Peyer's patch (tissue), 4 donors: ENCODE measurements at regions not wholly inside any gene's neighbourhood (a gene's known extent, or its start where the extent isn't known, plus 50 kb on each side); places are given as distances from the start of the nearest gene placed in this dataset.

Experiments
- DNase-seq, 3 donors: peaks; one replicate each; pipeline ENCODE4 v3.0.0-alpha.2; 2017 to 2019
- H3K27ac ChIP-seq, 4 donors: fragments of 200-600 bp; sonication (generic); one replicate each; pipeline ENCODE4 v1.5.1; 2016 to 2019
- H3K27me3 ChIP-seq, 2 donors: fragments of 200-600 bp; sonication (generic); one replicate each; pipeline ENCODE4 v1.5.1; 2019
- H3K36me3 ChIP-seq, 3 donors: fragments of 200-600 bp; sonication (generic); one replicate each; pipeline ENCODE4 v1.5.1; 2016 to 2019
- H3K4me1 ChIP-seq, 4 donors: fragments of 200-600 bp; sonication (generic); one replicate each; pipeline ENCODE4 v1.5.1; 2016 to 2019
- H3K4me3 ChIP-seq, 4 donors: fragments of 200-600 bp; sonication (generic); 1 replicate in 3 of 4; 2 replicates in 1 of 4; pipeline ENCODE4 v1.5.1; 2016 to 2019; ENCODE audit warnings: mild to moderate bottlenecking in 1 of 4
- H3K9me3 ChIP-seq, 4 donors: fragments of 200-600 bp; sonication (generic); one replicate each; pipeline ENCODE4 v1.5.1; 2016 to 2019; ENCODE audit warnings: mild to moderate bottlenecking in 1 of 4
- POLR2A ChIP-seq, 2 donors: fragments of 450-650 bp; IDR thresholded peaks; one replicate each; pipeline ENCODE4 v1.5.1; 2017; ENCODE audit warnings: antibody characterized with exemption in 2 of 2, mild to moderate bottlenecking in 2 of 2, moderate library complexity in 2 of 2
- TF ChIP-seq, protein P1 (sequence below), 6 experiments: fragments of 450-650 bp in 4 of 6; fragments of 200-600 bp in 2 of 6; sonication (generic) in 1 of 6; IDR thresholded peaks; one replicate each; pipeline ENCODE4 v1.5.1; 2017 to 2019; ENCODE audit warnings: antibody characterized with exemption in 6 of 6, mild to moderate bottlenecking in 3 of 6, moderate library complexity in 1 of 6

DNA sequence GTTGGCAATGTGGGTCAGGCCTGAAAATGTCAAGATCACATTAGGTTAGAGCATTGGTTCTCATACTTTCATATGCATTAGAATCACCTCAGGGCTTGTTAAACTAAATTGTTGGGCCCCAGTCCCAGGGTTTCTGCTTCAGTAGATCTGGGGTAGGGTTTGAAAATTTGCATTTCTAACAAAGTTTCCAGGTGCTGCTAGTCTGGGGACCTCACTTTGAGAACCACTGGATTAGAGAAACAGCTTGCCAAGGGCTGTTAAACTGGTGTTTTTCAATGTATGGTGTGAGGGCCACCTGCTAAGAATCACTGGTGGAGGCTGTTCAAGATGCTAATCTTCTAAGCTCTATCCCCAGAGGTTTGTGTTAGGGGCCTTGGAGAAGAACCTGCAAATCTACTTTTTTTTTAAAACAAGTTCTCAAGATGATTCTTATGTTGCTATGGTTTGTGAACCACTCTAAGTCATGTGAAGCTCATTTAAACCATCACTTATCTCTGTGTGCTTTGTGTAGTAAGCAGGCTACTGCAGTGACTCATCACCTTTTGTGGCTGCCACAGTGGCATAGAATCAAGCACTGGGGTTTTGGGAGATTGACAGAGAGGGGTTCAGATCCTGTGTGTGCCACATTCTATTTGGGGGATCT, 152.2 kb downstream of the S1PR1 start:
- peak in 1 of 3 donors; percentile 16 for DNase-seq

DNA sequence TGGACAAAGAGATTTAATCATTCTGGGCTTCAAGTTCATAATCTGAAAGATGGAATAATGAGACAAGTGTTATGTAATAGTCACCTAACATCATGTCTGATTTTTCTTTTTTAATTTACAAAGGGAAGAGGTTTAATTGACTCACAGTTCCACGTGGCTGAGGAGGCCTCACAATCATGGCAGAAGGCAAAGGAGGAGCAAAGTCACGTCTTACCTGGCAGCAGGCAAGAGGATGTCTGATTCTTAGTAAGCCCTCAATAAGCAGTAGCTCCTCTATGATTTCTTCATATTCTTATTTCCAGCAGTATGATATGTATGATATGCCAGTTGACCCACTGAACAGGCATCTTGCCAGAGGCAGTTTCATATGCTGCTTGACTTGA, 152.7 kb downstream of the S1PR1 start:
- DNase-seq: no peak
- H3K27ac ChIP-seq: peak overlapping the region in 1 of 4 donors; percentile 40
- peaks cover 0 to 3% (median 0%) of the 10 kb centered on the region in 4 donors for H3K9me3 ChIP-seq
- no peaks in the 10 kb centered on the region for H3K4me1 ChIP-seq
- no peaks in the 10 kb centered on the region for H3K27me3 ChIP-seq
- no peak overlapping the region for H3K4me3 ChIP-seq
- TF ChIP-seq, protein P1, sequence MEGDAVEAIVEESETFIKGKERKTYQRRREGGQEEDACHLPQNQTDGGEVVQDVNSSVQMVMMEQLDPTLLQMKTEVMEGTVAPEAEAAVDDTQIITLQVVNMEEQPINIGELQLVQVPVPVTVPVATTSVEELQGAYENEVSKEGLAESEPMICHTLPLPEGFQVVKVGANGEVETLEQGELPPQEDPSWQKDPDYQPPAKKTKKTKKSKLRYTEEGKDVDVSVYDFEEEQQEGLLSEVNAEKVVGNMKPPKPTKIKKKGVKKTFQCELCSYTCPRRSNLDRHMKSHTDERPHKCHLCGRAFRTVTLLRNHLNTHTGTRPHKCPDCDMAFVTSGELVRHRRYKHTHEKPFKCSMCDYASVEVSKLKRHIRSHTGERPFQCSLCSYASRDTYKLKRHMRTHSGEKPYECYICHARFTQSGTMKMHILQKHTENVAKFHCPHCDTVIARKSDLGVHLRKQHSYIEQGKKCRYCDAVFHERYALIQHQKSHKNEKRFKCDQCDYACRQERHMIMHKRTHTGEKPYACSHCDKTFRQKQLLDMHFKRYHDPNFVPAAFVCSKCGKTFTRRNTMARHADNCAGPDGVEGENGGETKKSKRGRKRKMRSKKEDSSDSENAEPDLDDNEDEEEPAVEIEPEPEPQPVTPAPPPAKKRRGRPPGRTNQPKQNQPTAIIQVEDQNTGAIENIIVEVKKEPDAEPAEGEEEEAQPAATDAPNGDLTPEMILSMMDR (IDR thresholded peaks at IDR 0.05): no peak
- no peak for TF ChIP-seq POLR2A (IDR thresholded peaks at IDR 0.05)
- no peaks in the 10 kb centered on the region for H3K36me3 ChIP-seq

More for the DNA sequence above, 152.2 kb downstream of the S1PR1 start:
- Histone ChIP-seq H3K4me1 (no peaks in the 10 kb centered on the region), H3K36me3 (no peaks in the 10 kb centered on the region), H3K27me3 (no peaks in the 10 kb centered on the region), H3K4me3 (no peak overlapping the region), H3K9me3 (peaks cover 0 to 3% (median 0%) of the 10 kb centered on the region in 4 donors), H3K27ac (peak overlapping the region in 1 of 4 donors; percentile 44)
- TF ChIP-seq POLR2A (IDR thresholded peaks at IDR 0.05): no peak
- TF ChIP-seq, protein P1 (IDR thresholded peaks at IDR 0.05): no peak

DNA sequence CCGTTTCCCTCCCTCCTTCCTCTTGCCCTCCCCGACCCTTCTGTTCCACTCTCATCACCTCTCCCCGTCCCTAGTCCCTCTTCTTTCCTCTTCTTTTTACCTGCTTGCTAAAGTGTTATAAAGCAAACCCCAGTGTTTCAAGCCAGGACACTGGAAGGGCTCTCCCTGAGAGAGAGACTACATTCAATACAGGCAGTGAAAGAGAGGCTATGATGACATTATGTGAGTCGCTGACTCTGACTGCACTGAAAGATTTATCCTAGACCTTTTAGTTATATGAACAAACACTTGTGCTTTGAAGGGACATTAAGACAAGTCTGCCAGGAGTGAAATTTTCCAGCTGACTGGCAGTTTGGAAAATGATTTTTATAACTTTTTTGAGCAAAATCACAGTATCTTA, 155.7 kb downstream of the S1PR1 start:
- Histone ChIP-seq H3K9me3 (no peaks in the 10 kb centered on the region), H3K4me1 (no peaks in the 10 kb centered on the region), H3K27me3 (no peaks in the 10 kb centered on the region), H3K4me3 (no peak overlapping the region), H3K27ac (no peak overlapping the region), H3K36me3 (no peaks in the 10 kb centered on the region)
- TF ChIP-seq, protein P1 (IDR thresholded peaks at IDR 0.05): no peak
- DNase-seq: no peak

DNA sequence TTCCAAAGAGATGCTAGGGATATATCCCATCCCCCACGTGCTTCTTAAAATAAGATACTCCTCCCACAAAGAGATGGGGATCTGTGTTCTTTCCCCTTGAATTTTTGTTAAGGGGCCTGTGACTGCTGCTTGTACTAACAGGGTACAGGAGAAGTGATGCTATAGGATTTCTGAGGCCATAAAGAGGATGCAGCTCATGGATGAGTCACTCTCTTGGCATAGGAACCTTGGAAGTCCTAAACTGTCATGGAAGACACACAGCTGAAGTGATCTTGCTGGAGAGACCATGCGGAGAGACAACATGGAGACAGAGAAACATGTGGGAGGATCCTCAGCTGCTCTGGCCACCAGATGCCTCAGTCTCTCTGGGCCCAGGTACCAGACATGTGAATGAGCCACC, 157.2 kb downstream of the S1PR1 start:
- H3K36me3 ChIP-seq: no peaks in the 10 kb centered on the region
- no peaks in the 10 kb centered on the region for H3K9me3 ChIP-seq
- TF ChIP-seq, protein P1 (IDR thresholded peaks at IDR 0.05): no peak
- H3K27me3 ChIP-seq: no peaks in the 10 kb centered on the region
- no peak for DNase-seq
- H3K4me1 ChIP-seq: no peaks in the 10 kb centered on the region
- no peak overlapping the region for H3K27ac ChIP-seq
- no peak overlapping the region for H3K4me3 ChIP-seq

DNA sequence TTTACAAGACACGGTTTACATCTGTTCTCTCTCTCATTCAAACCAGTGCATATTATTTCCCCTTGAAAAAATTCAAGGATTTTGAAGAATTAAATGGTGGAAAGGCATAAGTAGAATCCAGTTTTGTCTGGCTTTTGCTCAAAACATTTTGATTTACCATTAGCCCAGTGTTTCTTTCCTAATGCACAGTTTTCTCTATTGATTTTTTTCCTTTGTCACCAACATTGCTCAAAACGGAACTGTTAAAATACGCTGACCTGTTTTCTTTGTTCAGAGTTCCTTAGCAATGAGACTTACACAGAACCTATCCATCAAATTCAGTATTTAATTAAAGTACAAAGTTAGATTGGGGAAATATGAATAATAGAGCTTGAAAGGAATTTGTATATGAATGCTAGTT, 162.4 kb downstream of the S1PR1 start:
- H3K36me3 ChIP-seq: no peaks in the 10 kb centered on the region
- no peak for DNase-seq
- H3K4me3 ChIP-seq: no peak overlapping the region
- no peaks in the 10 kb centered on the region for H3K27me3 ChIP-seq
- no peaks in the 10 kb centered on the region for H3K9me3 ChIP-seq
- TF ChIP-seq, protein P1 (IDR thresholded peaks at IDR 0.05): no peak
- TF ChIP-seq POLR2A (IDR thresholded peaks at IDR 0.05): no peak
- H3K27ac ChIP-seq: no peak overlapping the region
- H3K4me1 ChIP-seq: no peaks in the 10 kb centered on the region

DNA sequence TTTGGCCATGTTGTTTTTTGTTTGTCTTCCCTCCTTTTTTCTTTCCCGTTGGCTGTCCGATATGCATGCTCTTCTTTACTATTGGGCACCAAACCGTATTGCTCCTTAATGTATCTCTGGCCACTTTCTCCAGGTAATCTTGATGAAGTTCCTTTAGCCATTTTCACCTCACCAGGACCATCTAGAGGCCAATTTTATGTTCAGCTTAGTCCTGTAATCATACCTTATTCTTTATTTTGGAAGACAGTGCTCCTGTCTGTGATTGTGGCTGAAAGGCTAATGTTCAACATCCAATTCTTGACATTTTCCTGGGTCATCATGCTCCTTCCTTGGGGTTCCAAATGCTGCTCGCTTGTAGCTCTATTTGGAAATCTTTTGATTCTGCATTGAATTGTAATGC, 169.5 kb downstream of the S1PR1 start:
- H3K36me3 ChIP-seq: no peaks in the 10 kb centered on the region
- TF ChIP-seq, protein P1 (IDR thresholded peaks at IDR 0.05): no peak
- TF ChIP-seq POLR2A (IDR thresholded peaks at IDR 0.05): no peak
- H3K27ac ChIP-seq: no peak overlapping the region
- no peak overlapping the region for H3K4me3 ChIP-seq
- H3K4me1 ChIP-seq: peaks cover 0 to 5% (median 0%) of the 10 kb centered on the region in 4 donors
- no peaks in the 10 kb centered on the region for H3K9me3 ChIP-seq
- H3K27me3 ChIP-seq: no peaks in the 10 kb centered on the region
- DNase-seq: no peak
